CD8-positive, alpha-beta memory T cell (primary cell): ENCODE measurements at regions not wholly inside any gene's neighbourhood (a gene's known extent, or its start where the extent isn't known, plus 50 kb on each side); places are given as distances from the start of the nearest gene placed in this dataset.
"Not testable (repeated sequence)": the region's sequence is repeated elsewhere in the genome, so short reads cannot be mapped to it uniquely, and the experiment has no call there.

Experiments
- CTCF ChIA-PET: fragments of 350-600 bp; sonication (Branson Sonifier 250); formaldehyde crosslinking; loops from one replicate; lab custom pipeline; 2021; ENCODE audit warnings: antibody characterized with exemption; lab: Charles Lee
- POLR2A ChIA-PET: fragments of 350-600 bp; sonication (Branson Sonifier 250); formaldehyde crosslinking; loops from one replicate; lab custom pipeline; 2021; ENCODE audit warnings: antibody characterized with exemption; lab: Charles Lee
- DNase-seq, 5 donors: peaks; one replicate each; pipeline versions ENCODE4 v3.0.0 to v3.0.0-alpha.2; 2020 to 2022; ENCODE audit warnings: mixed read lengths in 1 of 5
- H3K27ac ChIP-seq: one replicate; pipeline ENCODE4 v1.7.0; 2013; ENCODE audit warnings: low read depth, mild to moderate bottlenecking, low read length, moderate library complexity
- H3K27me3 ChIP-seq: 2 replicates; pipeline ENCODE4 v1.7.0; 2013; ENCODE audit warnings: low read length, mild to moderate bottlenecking; ENCODE audit not compliant: insufficient read depth, poor library complexity, severe bottlenecking
- H3K36me3 ChIP-seq: 2 replicates; pipeline ENCODE4 v1.7.0; 2013; ENCODE audit warnings: mild to moderate bottlenecking, low read length, moderate library complexity; ENCODE audit not compliant: insufficient read depth
- H3K4me1 ChIP-seq: 2 replicates; pipeline ENCODE4 v1.7.0; 2013; ENCODE audit warnings: mild to moderate bottlenecking, low read length, moderate library complexity; ENCODE audit not compliant: insufficient read depth
- H3K4me3 ChIP-seq: 2 replicates; pipeline ENCODE4 v1.7.0; 2013; ENCODE audit warnings: mild to moderate bottlenecking, low read length
- H3K9me3 ChIP-seq: 2 replicates; pipeline ENCODE4 v1.7.0; 2013; ENCODE audit warnings: mild to moderate bottlenecking, low read length
- H3K27ac Mint-ChIP-seq, 8 donors: one replicate each; pipeline ENCODE4 v1.8.0; 2020 to 2021; ENCODE audit warnings: mixed read lengths in 8 of 8, mild to moderate bottlenecking in 6 of 8, inconsistent platforms in 3 of 8, moderate library complexity in 3 of 8
- H3K27me3 Mint-ChIP-seq, 2 donors: one replicate each; pipeline ENCODE4 v1.8.0; 2020 to 2021; ENCODE audit warnings: mixed read lengths in 2 of 2, mild to moderate bottlenecking in 1 of 2, moderate library complexity in 1 of 2
- H3K36me3 Mint-ChIP-seq, 3 donors: one replicate each; pipeline ENCODE4 v1.8.0; 2020 to 2021; ENCODE audit warnings: mixed read lengths in 3 of 3, inconsistent platforms in 1 of 3, mild to moderate bottlenecking in 1 of 3
- H3K4me1 Mint-ChIP-seq, 3 donors: one replicate each; pipeline ENCODE4 v1.8.0; 2020 to 2021; ENCODE audit warnings: mixed read lengths in 3 of 3, inconsistent platforms in 1 of 3, mild to moderate bottlenecking in 1 of 3
- H3K4me3 Mint-ChIP-seq, 7 donors: one replicate each; pipeline ENCODE4 v1.8.0; 2020 to 2021; ENCODE audit warnings: mixed read lengths in 7 of 7, mild to moderate bottlenecking in 6 of 7, moderate library complexity in 4 of 7, inconsistent platforms in 2 of 7
- H3K9me3 Mint-ChIP-seq, 5 donors: one replicate each; pipeline ENCODE4 v1.8.0; 2020 to 2022; ENCODE audit warnings: mixed read lengths in 5 of 5, mild to moderate bottlenecking in 3 of 5, moderate library complexity in 2 of 5, inconsistent platforms in 1 of 5

GRCh38 chr4:138113819-138114400 lies 128.2 kb downstream of the SLC7A11 start:
- H3K9me3 ChIP-seq = no peaks in the 10 kb centered on the region
- DNase-seq = no peak
- H3K4me3 Mint-ChIP-seq = no peak overlapping the region
- H3K36me3 ChIP-seq = no peaks in the 10 kb centered on the region
- H3K9me3 Mint-ChIP-seq = peaks cover 0 to 2% (median 0%) of the 10 kb centered on the region in 5 donors
- H3K4me1 Mint-ChIP-seq = no peaks in the 10 kb centered on the region
- no peaks in the 10 kb centered on the region for H3K27me3 ChIP-seq
- H3K4me1 ChIP-seq = no peaks in the 10 kb centered on the region
- POLR2A ChIA-PET = no interaction called here
- CTCF ChIA-PET = no interaction called here
- no peaks in the 10 kb centered on the region for H3K36me3 Mint-ChIP-seq
- H3K27me3 Mint-ChIP-seq = no peaks in the 10 kb centered on the region
- H3K4me3 ChIP-seq = no peak overlapping the region
- H3K27ac ChIP-seq = no peak overlapping the region
- no peak overlapping the region for H3K27ac Mint-ChIP-seq

GRCh38 chr4:138112890-138113289 lies 129.3 kb downstream of the SLC7A11 start:
- H3K27me3 Mint-ChIP-seq, POLR2A ChIA-PET, CTCF ChIA-PET, H3K27ac ChIP-seq, H3K27ac Mint-ChIP-seq, H3K9me3 ChIP-seq, H3K4me3 Mint-ChIP-seq, H3K9me3 Mint-ChIP-seq, DNase-seq, H3K36me3 ChIP-seq, H3K4me1 ChIP-seq, H3K4me3 ChIP-seq, H3K36me3 Mint-ChIP-seq, H3K4me1 Mint-ChIP-seq, H3K27me3 ChIP-seq: not testable (repeated sequence)

- no peaks in the 10 kb centered on the region for H3K27me3 Mint-ChIP-seq
- Histone ChIP-seq H3K4me3 (no peak overlapping the region), H3K36me3 (no peaks in the 10 kb centered on the region), H3K27me3 (no peaks in the 10 kb centered on the region), H3K4me1 (no peaks in the 10 kb centered on the region), H3K9me3 (no peaks in the 10 kb centered on the region), H3K27ac (no peak overlapping the region)
- H3K27ac Mint-ChIP-seq = no peak overlapping the region
- CTCF ChIA-PET = no interaction called here
- H3K4me3 Mint-ChIP-seq = no peak overlapping the region
- POLR2A ChIA-PET = no interaction called here
- peaks cover 0 to 2% (median 0%) of the 10 kb centered on the region in 5 donors for H3K9me3 Mint-ChIP-seq
- no peak for DNase-seq
- H3K4me1 Mint-ChIP-seq = no peaks in the 10 kb centered on the region
- no peaks in the 10 kb centered on the region for H3K36me3 Mint-ChIP-seq
These were observed 129.8 kb downstream of the SLC7A11 start for GRCh38 chr4:138112389-138112788.

- CTCF ChIA-PET = no interaction called here
- H3K4me1 Mint-ChIP-seq = no peaks in the 10 kb centered on the region
- H3K9me3 Mint-ChIP-seq = peaks cover 0 to 5% (median 0%) of the 10 kb centered on the region in 5 donors
- Histone ChIP-seq H3K4me1 (no peaks in the 10 kb centered on the region), H3K4me3 (no peak overlapping the region), H3K36me3 (no peaks in the 10 kb centered on the region), H3K9me3 (no peaks in the 10 kb centered on the region), H3K27ac (no peak overlapping the region), H3K27me3 (no peaks in the 10 kb centered on the region)
- no peak overlapping the region for H3K27ac Mint-ChIP-seq
- POLR2A ChIA-PET = no interaction called here
- H3K36me3 Mint-ChIP-seq = no peaks in the 10 kb centered on the region
- no peak for DNase-seq
- no peak overlapping the region for H3K4me3 Mint-ChIP-seq
- H3K27me3 Mint-ChIP-seq = no peaks in the 10 kb centered on the region
These were observed 130.6 kb downstream of the SLC7A11 start for GRCh38 chr4:138111462-138112000.

- no peaks in the 10 kb centered on the region for H3K4me1 Mint-ChIP-seq
- H3K27me3 ChIP-seq = no peaks in the 10 kb centered on the region
- H3K4me3 ChIP-seq = no peak overlapping the region
- no peak overlapping the region for H3K4me3 Mint-ChIP-seq
- ChIA-PET CTCF (no interaction called here), POLR2A (no interaction called here)
- no peak for DNase-seq
- H3K36me3 Mint-ChIP-seq = no peaks in the 10 kb centered on the region
- no peaks in the 10 kb centered on the region for H3K9me3 ChIP-seq
- no peak overlapping the region for H3K27ac ChIP-seq
- no peaks in the 10 kb centered on the region for H3K36me3 ChIP-seq
- no peaks in the 10 kb centered on the region for H3K4me1 ChIP-seq
- no peaks in the 10 kb centered on the region for H3K27me3 Mint-ChIP-seq
- H3K9me3 Mint-ChIP-seq = peaks cover 0 to 5% (median 0%) of the 10 kb centered on the region in 5 donors
- no peak overlapping the region for H3K27ac Mint-ChIP-seq
These were observed 131.3 kb downstream of the SLC7A11 start for GRCh38 chr4:138110815-138111214.

GRCh38 chr4:138107023-138107422 lies 135.1 kb downstream of the SLC7A11 start:
- Mint-ChIP-seq H3K36me3 (no peaks in the 10 kb centered on the region), H3K4me1 (no peaks in the 10 kb centered on the region), H3K27me3 (no peaks in the 10 kb centered on the region), H3K9me3 (peaks cover 0 to 7% (median 1%) of the 10 kb centered on the region in 5 donors), H3K27ac (no peak overlapping the region), H3K4me3 (peak overlapping the region in 1 of 7 donors; percentile 23)
- H3K36me3 ChIP-seq = no peaks in the 10 kb centered on the region
- H3K27ac ChIP-seq = no peak overlapping the region
- no peaks in the 10 kb centered on the region for H3K9me3 ChIP-seq
- CTCF ChIA-PET = no interaction called here
- H3K4me1 ChIP-seq = no peaks in the 10 kb centered on the region
- POLR2A ChIA-PET = no interaction called here
- no peaks in the 10 kb centered on the region for H3K27me3 ChIP-seq
- no peak for DNase-seq
- no peak overlapping the region for H3K4me3 ChIP-seq

GRCh38 chr4:138105331-138105730 lies 136.8 kb downstream of the SLC7A11 start:
- Mint-ChIP-seq H3K9me3 (peaks cover 0 to 7% (median 1%) of the 10 kb centered on the region in 5 donors), H3K4me3 (no peak overlapping the region), H3K4me1 (no peaks in the 10 kb centered on the region), H3K27ac (no peak overlapping the region), H3K27me3 (no peaks in the 10 kb centered on the region), H3K36me3 (no peaks in the 10 kb centered on the region)
- no peaks in the 10 kb centered on the region for H3K27me3 ChIP-seq
- ChIA-PET CTCF (interaction anchor here (1.4 kb wide), 1 partner anchor 15 kb away, joined by 3 read pairs; no protein-coding TSS in a partner anchor), POLR2A (no interaction called here)
- no peak overlapping the region for H3K4me3 ChIP-seq
- DNase-seq = no peak
- H3K4me1 ChIP-seq = no peaks in the 10 kb centered on the region
- H3K27ac ChIP-seq = no peak overlapping the region
- H3K9me3 ChIP-seq = no peaks in the 10 kb centered on the region
- no peaks in the 10 kb centered on the region for H3K36me3 ChIP-seq

GRCh38 chr4:138104284-138104680 lies 137.9 kb downstream of the SLC7A11 start:
- Mint-ChIP-seq H3K9me3 (peaks cover 0 to 7% (median 1%) of the 10 kb centered on the region in 5 donors), H3K27me3 (no peaks in the 10 kb centered on the region), H3K4me3 (no peak overlapping the region), H3K36me3 (no peaks in the 10 kb centered on the region), H3K4me1 (no peaks in the 10 kb centered on the region), H3K27ac (no peak overlapping the region)
- Histone ChIP-seq H3K9me3 (no peaks in the 10 kb centered on the region), H3K27ac (no peak overlapping the region), H3K4me3 (no peak overlapping the region), H3K4me1 (no peaks in the 10 kb centered on the region), H3K36me3 (no peaks in the 10 kb centered on the region), H3K27me3 (no peaks in the 10 kb centered on the region)
- DNase-seq = no peak
- CTCF ChIA-PET = no interaction called here
- POLR2A ChIA-PET = no interaction called here
